Loucy (cell line): ENCODE measurements at regions not wholly inside any gene's neighbourhood (a gene's known extent, or its start where the extent isn't known, plus 50 kb on each side); places are given as distances from the start of the nearest gene placed in this dataset.

Experiments
- CTCF ChIP-seq: fragments of 200-600 bp; sonication (generic); conservative IDR thresholded peaks from 2 replicates; pipeline ENCODE4 v1.5.1; 2014; ENCODE audit warnings: mild to moderate bottlenecking, antibody characterized with exemption, low read length
- EZH2phosphoT487 ChIP-seq: fragments of 200-600 bp; IDR thresholded peaks from 2 replicates; pipeline ENCODE4 v1.6.1; 2018; ENCODE audit warnings: antibody characterized with exemption, mild to moderate bottlenecking, moderate library complexity, borderline replicate concordance

GRCh38 chr6:74170118-74170517 is 474.1 kb downstream of the CD109 start:
- TF ChIP-seq CTCF (no peak), EZH2phosphoT487 (no peak)
